Osteocyte (in vitro differentiated cells): ENCODE measurements at regions not wholly inside any gene's neighbourhood (a gene's known extent, or its start where the extent isn't known, plus 50 kb on each side); places are given as distances from the start of the nearest gene placed in this dataset.
"Not testable (repeated sequence)": the region's sequence is repeated elsewhere in the genome, so short reads cannot be mapped to it uniquely, and the experiment has no call there.

ENCODE experiments used
- DNase-seq: peaks from one replicate; pipeline ENCODE4 v3.0.0; 2021; ENCODE audit warnings: mixed read lengths; ENCODE audit not compliant: unreplicated experiment; ENCODE audit errors: extremely low spot score
- H3K27ac Mint-ChIP-seq: one replicate; pipeline ENCODE4 v1.8.0; 2021; ENCODE audit warnings: mild to moderate bottlenecking, mixed read lengths; ENCODE audit not compliant: unreplicated experiment
- H3K27me3 Mint-ChIP-seq: one replicate; pipeline ENCODE4 v1.8.0; 2021; ENCODE audit warnings: mixed read lengths; ENCODE audit not compliant: unreplicated experiment
- H3K36me3 Mint-ChIP-seq: one replicate; pipeline ENCODE4 v1.8.0; 2021; ENCODE audit warnings: mixed read lengths; ENCODE audit not compliant: unreplicated experiment
- H3K4me1 Mint-ChIP-seq: one replicate; pipeline ENCODE4 v1.8.0; 2021; ENCODE audit warnings: mixed read lengths; ENCODE audit not compliant: unreplicated experiment
- H3K4me3 Mint-ChIP-seq: one replicate; pipeline ENCODE4 v1.8.0; 2021; ENCODE audit warnings: mild to moderate bottlenecking, moderate library complexity, mixed read lengths; ENCODE audit not compliant: unreplicated experiment
- H3K9me3 Mint-ChIP-seq: one replicate; pipeline ENCODE4 v1.8.0; 2021; ENCODE audit warnings: mixed read lengths; ENCODE audit not compliant: unreplicated experiment
- CTCF ChIP-seq: fragments of 200-600 bp; sonication (generic); IDR thresholded peaks from 2 replicates; pipeline ENCODE4 v1.5.0; 2021; ENCODE audit warnings: antibody characterized with exemption, mild to moderate bottlenecking, moderate library complexity

- no peaks in the 10 kb centered on the region for H3K4me1 Mint-ChIP-seq
- TF ChIP-seq CTCF = no peak
- no peaks in the 10 kb centered on the region for H3K9me3 Mint-ChIP-seq
- H3K4me3 Mint-ChIP-seq = no peak overlapping the region
- H3K27me3 Mint-ChIP-seq = peaks cover 5% of the 10 kb centered on the region
- H3K27ac Mint-ChIP-seq = no peak overlapping the region
- no peak for DNase-seq
- no peaks in the 10 kb centered on the region for H3K36me3 Mint-ChIP-seq
Measured at GRCh38 chr11:79609511-79609910, 168.7 kb upstream of the TENM4 start.

- H3K27ac Mint-ChIP-seq, H3K4me1 Mint-ChIP-seq: not testable (repeated sequence)
Measured at GRCh38 chr11:79606461-79606860, 165.6 kb upstream of the TENM4 start.

GRCh38 chr11:79600711-79601110 lies 159.9 kb upstream of the TENM4 start:
- no peak overlapping the region for H3K27ac Mint-ChIP-seq
- no peak for TF ChIP-seq CTCF
- DNase-seq = no peak
- H3K4me1 Mint-ChIP-seq = no peaks in the 10 kb centered on the region
- no peak overlapping the region for H3K4me3 Mint-ChIP-seq
- H3K27me3 Mint-ChIP-seq = peaks cover 3% of the 10 kb centered on the region
- no peaks in the 10 kb centered on the region for H3K36me3 Mint-ChIP-seq
- H3K9me3 Mint-ChIP-seq = no peaks in the 10 kb centered on the region

More at GRCh38 chr11:79606461-79606860, 165.6 kb upstream of the TENM4 start:
- DNase-seq, H3K36me3 Mint-ChIP-seq, H3K27me3 Mint-ChIP-seq, H3K4me3 Mint-ChIP-seq, H3K9me3 Mint-ChIP-seq: not testable (repeated sequence)

- Mint-ChIP-seq H3K4me3 (no peak overlapping the region), H3K36me3 (no peaks in the 10 kb centered on the region), H3K27ac (no peak overlapping the region), H3K9me3 (no peaks in the 10 kb centered on the region), H3K4me1 (no peaks in the 10 kb centered on the region), H3K27me3 (peaks cover 3% of the 10 kb centered on the region)
- TF ChIP-seq CTCF = no peak
- no peak for DNase-seq
Measured at GRCh38 chr11:79594834-79595233, 154.0 kb upstream of the TENM4 start.

GRCh38 chr11:79592824-79593223 lies 152.0 kb upstream of the TENM4 start:
- DNase-seq = no peak
- Mint-ChIP-seq H3K9me3 (peaks cover 6% of the 10 kb centered on the region), H3K36me3 (no peaks in the 10 kb centered on the region), H3K4me1 (no peaks in the 10 kb centered on the region), H3K27me3 (no peaks in the 10 kb centered on the region), H3K4me3 (no peak overlapping the region), H3K27ac (no peak overlapping the region)
- TF ChIP-seq CTCF = no peak

GRCh38 chr11:79592406-79592805 lies 151.6 kb upstream of the TENM4 start:
- Mint-ChIP-seq H3K27me3 (no peaks in the 10 kb centered on the region), H3K27ac (no peak overlapping the region), H3K4me1 (no peaks in the 10 kb centered on the region), H3K9me3 (peaks cover 6% of the 10 kb centered on the region), H3K36me3 (no peaks in the 10 kb centered on the region), H3K4me3 (no peak overlapping the region)
- no peak for TF ChIP-seq CTCF
- DNase-seq = no peak
